K562 (cell line): ENCODE measurements at regions not wholly inside any gene's neighbourhood (a gene's known extent, or its start where the extent isn't known, plus 50 kb on each side); places are given as distances from the start of the nearest gene placed in this dataset.

Experiments
- ATAC-seq: fragments of 200-7000 bp; cut with Tn5 transposase; 3 replicates; pipeline ENCODE4 v1.9.1; 2020; ENCODE audit warnings: moderate library complexity
- BruUV-seq: library from RNA; stranded (reverse); fragments of 400-500 nt; replicated peaks from 2 replicates; lab custom pipeline; 2021; lab: Mats Ljungman, UMichigan
- CTCF ChIA-PET: fragments of 300-600 bp; formaldehyde crosslinking; extraction: SDS; loops from one replicate; lab custom pipeline; 2021; ENCODE audit warnings: low intra/inter-chr PET ratio; lab: Yijun Ruan, JAX
- POLR2A ChIA-PET: fragments of 300-600, 350-650 bp; sonication (Branson Sonifier 250); formaldehyde crosslinking; extraction: SDS; loops from one replicate; lab custom pipeline; 2021; ENCODE audit warnings: antibody characterized with exemption, inconsistent platforms; lab: Yijun Ruan, JAX
- DNase-seq, 4 experiments: peaks; one replicate each; pipeline versions ENCODE4 v3.0.0 to v3.0.0-alpha.2; 2011 to 2018; ENCODE audit warnings: low spot score in 3 of 4, mixed read lengths in 3 of 4; ENCODE audit errors: extremely low read depth in 1 of 4
- FAIRE-seq: peaks from 2 replicates; lab custom pipeline; 2011; peaks lifted over from hg19 to GRCh38; lab: Jason Lieb, UNC
- H2AFZ ChIP-seq: 2 replicates; pipeline ENCODE4 v1.6.0; 2011; ENCODE audit warnings: low read depth, low read length, control low read depth, inconsistent platforms
- H3K27ac ChIP-seq: fragments of 200-600 bp; 3 replicates; pipeline ENCODE4 v1.8.0; 2011; ENCODE audit warnings: low read depth, mild to moderate bottlenecking, control low read depth, inconsistent platforms, low read length, moderate library complexity, mixed read lengths; ENCODE audit errors: extremely low read depth
- H3K27me3 ChIP-seq, 2 experiments: fragments of 300-600 bp in 1 of 2; 2 replicates in 1 of 2; 3 replicates in 1 of 2; pipeline versions ENCODE4 v1.6.0 to v1.8.0; 2011; ENCODE audit warnings: inconsistent platforms in 2 of 2, low read length in 2 of 2, mild to moderate bottlenecking in 1 of 2, mixed read lengths in 1 of 2, moderate library complexity in 1 of 2; ENCODE audit not compliant: control insufficient read depth in 2 of 2, insufficient read depth in 2 of 2
- H3K36me3 ChIP-seq: fragments of 300-600 bp; 3 replicates; pipeline ENCODE4 v1.8.0; 2011; ENCODE audit warnings: mild to moderate bottlenecking, low read length, inconsistent platforms; ENCODE audit not compliant: control insufficient read depth, insufficient read depth
- H3K4me1 ChIP-seq, 2 experiments: fragments of 200-600 bp in 1 of 2; replicated peaks in 1 of 2; 2 replicates in 1 of 2; 3 replicates in 1 of 2; pipeline versions ENCODE4 v1.5.1 to v1.8.0; 2011; ENCODE audit warnings: inconsistent platforms in 2 of 2, low read length in 2 of 2, mild to moderate bottlenecking in 1 of 2, mixed read lengths in 1 of 2, moderate library complexity in 1 of 2; ENCODE audit not compliant: control insufficient read depth in 2 of 2, insufficient read depth in 2 of 2
- H3K4me2 ChIP-seq: 2 replicates; pipeline ENCODE4 v1.6.1; 2011; ENCODE audit warnings: low read length, control low read depth, inconsistent platforms, mixed read lengths; ENCODE audit not compliant: insufficient read depth
- H3K4me3 ChIP-seq: fragments of 200-600 bp; sonication (generic), shearing (Covaris generic); 2 replicates; pipeline ENCODE4 v1.5.1; 2016; ENCODE audit warnings: control low read depth, inconsistent platforms
- H3K79me2 ChIP-seq: fragments of 200-600 bp; 3 replicates; pipeline ENCODE4 v1.8.0; 2011; ENCODE audit warnings: low read length, inconsistent platforms; ENCODE audit not compliant: control insufficient read depth, insufficient read depth
- H3K9ac ChIP-seq, 2 experiments: 2 replicates each; pipeline versions ENCODE4 v1.6.0 to v1.6.1; 2011; ENCODE audit warnings: low read depth in 2 of 2, low read length in 2 of 2, control low read depth in 1 of 2, inconsistent platforms in 1 of 2, mild to moderate bottlenecking in 1 of 2, mixed read lengths in 1 of 2; ENCODE audit not compliant: insufficient read depth in 1 of 2
- H3K9me1 ChIP-seq: one replicate; pipeline ENCODE4 v1.6.0; 2011; ENCODE audit warnings: inconsistent platforms, mild to moderate bottlenecking, low read length, moderate library complexity; ENCODE audit not compliant: control insufficient read depth, insufficient read depth
- H3K9me3 ChIP-seq: replicated peaks from 2 replicates; pipeline ENCODE4 v1.5.1; 2011; ENCODE audit warnings: low read depth, low read length, inconsistent platforms; ENCODE audit not compliant: control insufficient read depth, insufficient read depth
- H4K20me1 ChIP-seq: replicated peaks from 2 replicates; pipeline ENCODE4 v1.6.1; 2011; ENCODE audit warnings: low read length, inconsistent platforms, mixed read lengths; ENCODE audit not compliant: control insufficient read depth, insufficient read depth
- DPF2 ChIP-seq: fragments of 450-650 bp; IDR thresholded peaks from 2 replicates; pipeline ENCODE4 v1.6.1; 2016
- EP300 ChIP-seq: IDR thresholded peaks from 2 replicates; pipeline ENCODE4 v1.6.1; 2012; ENCODE audit warnings: low read length, improper control_type of control experiment
- ETS2 ChIP-seq: IDR thresholded peaks from 2 replicates; pipeline ENCODE4 v1.6.1; 2016; ENCODE audit warnings: borderline replicate concordance, missing genetic modification characterization, mild to moderate bottlenecking, moderate library complexity, missing compliant biosample characterization; ENCODE audit not compliant: poor library complexity, severe bottlenecking
- FOSL1 ChIP-seq: fragments of 200-800 bp; sonication (Bioruptor generic); conservative IDR thresholded peaks from 2 replicates; pipeline ENCODE4 v1.6.1; 2016; ENCODE audit warnings: missing genetic modification characterization, missing compliant biosample characterization
- NCOR1 ChIP-seq: fragments of 450-650 bp; IDR thresholded peaks from 2 replicates; pipeline ENCODE4 v1.6.1; 2016; ENCODE audit warnings: mild to moderate bottlenecking, moderate library complexity
- NR3C1 ChIP-seq: sonication (generic); formaldehyde crosslinking; IDR thresholded peaks from 2 replicates; pipeline ENCODE4 v1.8.1; 2022; ENCODE audit warnings: missing genetic modification reagents
- TAF15 ChIP-seq: fragments of 200-400 bp; formaldehyde crosslinking; IDR thresholded peaks from 2 replicates; pipeline ENCODE4 v1.6.1; 2017; ENCODE audit warnings: mild to moderate bottlenecking, low read depth, low read length, moderate library complexity
- ZFP91 ChIP-seq: sonication (generic); formaldehyde crosslinking; IDR thresholded peaks from 2 replicates; pipeline ENCODE4 v1.8.0; 2022; ENCODE audit warnings: mild to moderate bottlenecking, missing genetic modification reagents
- ZNF197 ChIP-seq: fragments of 200-800 bp; sonication (Bioruptor generic); IDR thresholded peaks from 2 replicates; pipeline ENCODE4 v1.6.1; 2016; ENCODE audit warnings: low read depth, missing genetic modification characterization, missing compliant biosample characterization
- ZNF239 ChIP-seq: fragments of 250-450 bp; sonication (Bioruptor Pico); IDR thresholded peaks from 2 replicates; pipeline ENCODE4 v1.4.0; 2020; ENCODE audit warnings: mild to moderate bottlenecking
- ZNF354B ChIP-seq: fragments of 250-450 bp; sonication (Bioruptor Pico); IDR thresholded peaks from 2 replicates; pipeline ENCODE4 v1.4.0; 2020
- ZNF586 ChIP-seq: fragments of 450-650 bp; formaldehyde crosslinking; conservative IDR thresholded peaks from 2 replicates; pipeline ENCODE4 v1.4.0; 2020; ENCODE audit warnings: mild to moderate bottlenecking, moderate library complexity
- WGBS: fragments of 100-300 bp; shearing (Covaris generic); methylation state at CpG from one replicate; pipeline ENCODE4 v1.1.6; 2016; ENCODE audit warnings: low coverage, mixed read lengths; ENCODE audit not compliant: insufficient coverage; ENCODE audit errors: missing lambda C conversion rate; 5-methylcytosine and 5-hydroxymethylcytosine counted together
- in situ Hi-C: fragments of 300-500 bp; cut with MboI; formaldehyde crosslinking; loops from 4 replicates; pipeline ENCODE4 v1.15.0; 2018; ENCODE audit warnings: inconsistent platforms, mixed read lengths
- intact Hi-C: fragments of 100-400 bp; cut with micrococcal nuclease; formaldehyde crosslinking; loops from 2 replicates; pipeline ENCODE4 v1.14.2; 2022
- TF ChIP-seq, protein P1 (sequence below): sonication (generic); formaldehyde crosslinking; IDR thresholded peaks from 2 replicates; pipeline ENCODE4 v1.8.0; 2023; ENCODE audit warnings: mild to moderate bottlenecking, missing genetic modification reagents
- TF ChIP-seq, protein P2 (sequence below): IDR thresholded peaks from 2 replicates; pipeline ENCODE4 v1.6.1; 2016; ENCODE audit warnings: missing genetic modification characterization, missing compliant biosample characterization

DNA sequence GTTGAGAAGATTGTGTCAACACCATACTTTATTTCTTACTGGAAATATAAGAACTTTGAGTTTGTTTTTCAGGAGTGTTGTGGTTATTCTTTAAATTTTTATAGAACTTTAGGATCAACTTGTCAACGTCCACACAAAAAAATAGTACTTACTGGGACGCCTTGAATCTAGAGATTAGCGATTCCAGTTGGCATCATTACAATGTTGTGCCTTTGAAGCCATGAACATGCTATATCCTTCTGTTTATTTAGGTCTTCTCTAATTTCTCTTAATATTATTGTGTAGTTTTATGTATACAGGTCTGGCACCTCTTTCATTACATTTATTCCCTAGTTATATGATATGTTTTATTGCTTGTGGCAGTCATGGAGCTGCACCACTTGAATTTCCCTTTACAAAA lies 320.8 kb upstream of the CCDC196 start:
- no peaks in the 10 kb centered on the region for H3K79me2 ChIP-seq
- no peak overlapping the region for H3K9ac ChIP-seq
- WGBS, result 0% methylated on average over 3 of the region's 3 CpGs
- H4K20me1 ChIP-seq, result no peaks in the 10 kb centered on the region
- H3K4me3 ChIP-seq, result no peak overlapping the region
- ChIA-PET POLR2A (no interaction called here), CTCF (no interaction called here)
- H3K9me1 ChIP-seq, result no peaks in the 10 kb centered on the region
- H3K4me2 ChIP-seq, result no peak overlapping the region
- no peak for FAIRE-seq
- H3K27ac ChIP-seq, result no peak overlapping the region
- in situ Hi-C loops, result no loop called here
- TF ChIP-seq ZNF586 (CRISPR knock-in tag), result no peak
- TF ChIP-seq FOSL1 (tag), result no peak
- TF ChIP-seq NCOR1, result no peak
- TF ChIP-seq NR3C1 (CRISPR knock-in tag), result no peak
- no peak for TF ChIP-seq EP300
- no peaks in the 10 kb centered on the region for H3K9me3 ChIP-seq
- no peaks in the 10 kb centered on the region for H3K27me3 ChIP-seq
- H3K36me3 ChIP-seq, result no peaks in the 10 kb centered on the region
- intact Hi-C loops, result no loop called here
- no peaks in the 10 kb centered on the region for H3K4me1 ChIP-seq
- DNase-seq, result no peak
- no peak overlapping the region for H2AFZ ChIP-seq
- no peak for ATAC-seq
- BruUV-seq, result no TSS peak

DNA sequence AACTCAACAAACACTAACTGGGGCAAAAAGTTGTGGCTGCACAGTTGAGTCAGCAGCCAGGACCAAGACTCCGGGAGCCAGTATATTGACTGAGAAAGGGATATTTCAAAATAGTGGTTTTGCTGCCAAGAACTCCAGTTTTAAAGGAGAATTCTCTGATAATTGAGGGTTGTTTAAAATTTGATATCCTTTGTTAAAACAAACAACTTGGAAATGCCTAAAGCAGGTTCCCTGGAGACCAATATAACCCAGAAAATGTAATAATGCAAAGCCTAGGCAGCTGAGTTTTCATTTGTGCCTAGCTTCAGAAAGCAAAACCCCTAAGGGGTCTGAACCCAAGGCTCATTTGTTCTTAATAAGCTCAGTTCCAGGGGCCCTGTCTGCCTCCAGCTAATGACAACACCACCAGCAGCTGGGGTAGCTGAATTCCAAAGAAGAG lies 311.7 kb upstream of the CCDC196 start:
- no peak overlapping the region for H3K4me3 ChIP-seq
- ChIA-PET POLR2A (no interaction called here), CTCF (no interaction called here)
- in situ Hi-C loops, result no loop called here
- no peaks in the 10 kb centered on the region for H3K79me2 ChIP-seq
- FAIRE-seq, result no peak
- H2AFZ ChIP-seq, result no peak overlapping the region
- H3K4me1 ChIP-seq, result no peaks in the 10 kb centered on the region
- H3K27ac ChIP-seq, result no peak overlapping the region
- no peaks in the 10 kb centered on the region for H4K20me1 ChIP-seq
- ATAC-seq, result no peak
- H3K9me3 ChIP-seq, result no peaks in the 10 kb centered on the region
- no TSS peak for BruUV-seq
- no peak for DNase-seq
- H3K9me1 ChIP-seq, result no peaks in the 10 kb centered on the region
- H3K4me2 ChIP-seq, result no peak overlapping the region
- no peaks in the 10 kb centered on the region for H3K27me3 ChIP-seq
- WGBS, result 0% methylated on average over 1 of the region's 1 CpG
- intact Hi-C loops, result no loop called here
- no peak overlapping the region for H3K9ac ChIP-seq
- no peaks in the 10 kb centered on the region for H3K36me3 ChIP-seq
- TF ChIP-seq ZNF197 (CRISPR knock-in tag) (no peak), ZNF239 (CRISPR knock-in tag) (no peak), NR3C1 (CRISPR knock-in tag) (no peak), ZFP91 (CRISPR knock-in tag) (no peak), ZNF354B (no peak), TAF15 (no peak), DPF2 (no peak), ETS2 (tag) (no peak)
- TF ChIP-seq, protein P1, sequence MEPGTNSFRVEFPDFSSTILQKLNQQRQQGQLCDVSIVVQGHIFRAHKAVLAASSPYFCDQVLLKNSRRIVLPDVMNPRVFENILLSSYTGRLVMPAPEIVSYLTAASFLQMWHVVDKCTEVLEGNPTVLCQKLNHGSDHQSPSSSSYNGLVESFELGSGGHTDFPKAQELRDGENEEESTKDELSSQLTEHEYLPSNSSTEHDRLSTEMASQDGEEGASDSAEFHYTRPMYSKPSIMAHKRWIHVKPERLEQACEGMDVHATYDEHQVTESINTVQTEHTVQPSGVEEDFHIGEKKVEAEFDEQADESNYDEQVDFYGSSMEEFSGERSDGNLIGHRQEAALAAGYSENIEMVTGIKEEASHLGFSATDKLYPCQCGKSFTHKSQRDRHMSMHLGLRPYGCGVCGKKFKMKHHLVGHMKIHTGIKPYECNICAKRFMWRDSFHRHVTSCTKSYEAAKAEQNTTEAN (CRISPR knock-in tag), result no peak
- TF ChIP-seq, protein P2, sequence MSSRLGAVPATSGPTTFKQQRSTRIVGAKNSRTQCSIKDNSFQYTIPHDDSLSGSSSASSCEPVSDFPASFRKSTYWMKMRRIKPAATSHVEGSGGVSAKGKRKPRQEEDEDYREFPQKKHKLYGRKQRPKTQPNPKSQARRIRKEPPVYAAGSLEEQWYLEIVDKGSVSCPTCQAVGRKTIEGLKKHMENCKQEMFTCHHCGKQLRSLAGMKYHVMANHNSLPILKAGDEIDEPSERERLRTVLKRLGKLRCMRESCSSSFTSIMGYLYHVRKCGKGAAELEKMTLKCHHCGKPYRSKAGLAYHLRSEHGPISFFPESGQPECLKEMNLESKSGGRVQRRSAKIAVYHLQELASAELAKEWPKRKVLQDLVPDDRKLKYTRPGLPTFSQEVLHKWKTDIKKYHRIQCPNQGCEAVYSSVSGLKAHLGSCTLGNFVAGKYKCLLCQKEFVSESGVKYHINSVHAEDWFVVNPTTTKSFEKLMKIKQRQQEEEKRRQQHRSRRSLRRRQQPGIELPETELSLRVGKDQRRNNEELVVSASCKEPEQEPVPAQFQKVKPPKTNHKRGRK (tag), result no peak
